Stimulated activated CD4-positive, alpha-beta T cell treated with anti-CD3 and anti-CD28 coated beads, Interleukin-1b, Interleukin-23, amount 100 ng/mL, for 48 hours (primary cell): ENCODE measurements at regions not wholly inside any gene's neighbourhood (a gene's known extent, or its start where the extent isn't known, plus 50 kb on each side); places are given as distances from the start of the nearest gene placed in this dataset.
"Not testable (repeated sequence)": the region's sequence is repeated elsewhere in the genome, so short reads cannot be mapped to it uniquely, and the experiment has no call there.

Experiments
- DNase-seq: peaks from one replicate; pipeline ENCODE4 v3.0.0-alpha.2; 2020

GRCh38 chr4:13990596-13991589 is 363.4 kb upstream of the BOD1L1 start:
- no peak for DNase-seq

- DNase-seq: no peak
These were observed 364.5 kb upstream of the BOD1L1 start for GRCh38 chr4:13992041-13992440.

GRCh38 chr4:13992975-13993520 is 365.5 kb upstream of the BOD1L1 start:
- no peak for DNase-seq

DNA sequence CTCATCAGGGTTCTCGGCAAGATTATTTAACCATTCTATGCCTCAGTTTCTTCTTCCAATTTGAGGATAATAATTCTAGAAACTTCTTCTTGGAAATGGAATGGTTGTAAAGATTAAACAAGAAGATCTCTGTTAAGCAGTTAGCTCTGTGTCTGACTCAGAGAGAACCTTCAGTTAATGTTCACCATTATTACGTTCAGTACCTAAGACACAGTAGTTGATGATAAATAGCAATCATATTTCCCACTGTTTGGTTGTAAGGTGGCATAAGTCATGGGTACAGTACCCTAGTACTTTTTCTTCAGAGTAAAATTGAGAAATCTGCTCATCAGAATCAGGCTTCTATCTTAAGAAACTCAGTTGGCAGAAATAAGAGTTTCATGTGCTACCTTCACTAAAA is 366.5 kb upstream of the BOD1L1 start:
- no peak for DNase-seq

DNA sequence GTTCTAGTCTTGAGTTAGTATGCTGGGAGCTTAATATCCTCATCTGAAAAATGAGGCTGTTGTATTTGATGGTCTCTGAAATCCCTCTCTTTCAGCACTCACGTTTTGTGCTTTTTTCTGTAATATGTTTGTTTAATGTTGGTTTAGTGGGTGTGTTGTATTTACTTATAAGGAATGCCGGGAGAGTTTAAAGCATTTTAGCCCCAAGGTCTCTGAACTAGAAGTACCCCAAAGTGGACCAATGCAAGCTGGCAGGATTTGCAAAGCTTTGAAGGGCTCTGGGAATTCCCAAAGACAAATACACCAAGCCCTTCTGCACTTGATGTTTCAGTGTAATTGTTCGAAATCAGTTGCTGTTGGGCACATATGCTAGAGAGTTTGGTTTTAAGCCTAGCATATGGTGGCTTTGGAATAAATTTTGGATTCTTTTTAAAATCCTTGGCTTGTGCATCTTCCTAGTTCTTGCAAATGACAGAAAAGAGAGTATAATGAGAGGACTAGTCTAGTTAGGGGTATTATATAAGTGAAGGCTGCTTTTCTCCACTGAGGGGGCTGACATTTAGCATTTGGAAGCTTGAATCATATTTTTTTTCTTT is 371.4 kb upstream of the BOD1L1 start:
- no peak for DNase-seq

DNA sequence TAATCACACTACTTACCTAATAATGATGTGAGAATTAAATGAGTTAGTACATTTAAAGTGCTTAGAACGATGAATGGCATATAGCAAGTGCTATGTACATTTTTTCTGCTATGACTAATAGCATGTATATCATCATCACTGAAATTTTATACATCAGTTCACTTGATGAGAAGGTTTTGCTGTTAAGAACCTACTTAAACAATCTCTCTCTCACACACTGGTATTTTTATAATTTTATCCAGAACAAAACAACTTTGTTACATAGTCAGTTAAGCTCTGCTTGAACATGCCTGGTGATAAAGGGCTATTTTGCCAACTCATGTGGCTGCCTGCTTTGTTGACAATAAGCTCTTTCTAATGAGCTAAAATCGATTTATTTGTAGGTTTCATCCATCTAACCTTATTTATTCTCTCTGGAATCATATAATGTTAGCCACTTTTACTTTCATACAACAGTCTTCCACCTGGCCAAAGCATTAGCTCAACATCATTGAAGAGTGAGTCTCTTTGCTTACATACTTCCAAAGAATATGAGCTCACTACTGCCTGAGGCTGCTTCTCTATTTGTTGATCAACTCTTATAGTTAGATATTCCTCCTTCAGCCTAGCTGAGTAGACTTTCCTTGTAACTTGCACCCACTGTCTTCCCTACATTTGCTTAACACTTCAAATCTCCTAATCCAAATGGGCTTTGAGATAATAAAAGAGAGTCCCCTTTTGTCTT is 372.7 kb upstream of the BOD1L1 start:
- no peak for DNase-seq

GRCh38 chr4:14002331-14002730 is 374.8 kb upstream of the BOD1L1 start:
- not testable (repeated sequence) for DNase-seq

- no peak for DNase-seq
These were observed 381.0 kb upstream of the BOD1L1 start for GRCh38 chr4:14008494-14008893.

DNA sequence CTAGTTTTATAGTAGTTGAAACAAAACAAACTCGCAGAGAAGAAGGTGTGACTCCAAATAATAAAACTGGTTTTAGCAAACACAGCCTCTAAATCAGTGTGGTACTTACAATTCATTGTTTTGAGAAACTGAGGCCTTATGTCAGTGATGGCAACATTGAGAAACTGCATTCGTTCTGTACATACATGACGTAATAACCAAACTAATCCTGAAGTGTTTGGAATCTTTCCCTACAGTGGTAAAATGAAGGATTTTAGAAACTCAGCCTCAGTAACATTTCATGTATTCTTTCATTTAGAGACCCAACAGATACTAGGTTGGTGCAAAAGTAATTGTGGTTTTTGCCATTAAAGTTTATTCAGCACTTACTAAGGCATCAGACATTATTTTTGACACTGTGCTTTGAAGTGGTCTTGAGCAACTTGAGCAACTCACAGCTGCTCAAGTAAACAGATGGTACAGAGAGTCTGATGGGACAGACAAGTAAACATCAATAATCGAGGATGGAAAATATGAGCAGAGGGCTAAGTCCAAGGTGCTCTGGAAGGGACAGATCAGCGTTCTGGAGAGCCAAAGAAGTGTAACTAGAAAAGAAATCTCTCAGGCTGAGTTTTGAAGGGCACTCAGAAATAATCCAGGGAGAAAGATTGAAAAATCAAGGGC is 390.8 kb upstream of the BOD1L1 start:
- DNase-seq: no peak

GRCh38 chr4:14022456-14022855 is 394.9 kb upstream of the BOD1L1 start:
- DNase-seq: no peak

DNA sequence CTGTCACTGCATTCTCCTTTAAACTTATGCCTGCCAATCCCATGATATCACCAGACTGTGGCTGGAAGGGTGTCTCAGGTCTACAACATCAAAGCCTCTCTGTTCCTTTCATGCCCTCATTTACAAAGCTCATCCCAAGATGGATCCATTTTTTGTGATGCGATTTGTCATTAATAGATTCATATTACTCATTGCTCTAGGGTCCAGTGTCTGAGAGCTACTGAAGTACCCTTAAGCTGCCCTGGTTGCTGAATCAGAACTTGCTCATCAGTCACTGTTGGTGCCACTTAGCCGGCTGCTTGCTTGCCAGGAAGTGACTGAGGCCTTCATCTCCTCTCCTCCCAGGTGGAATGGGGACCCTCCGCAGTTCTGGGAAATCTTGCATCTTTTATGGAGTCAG is 395.5 kb upstream of the BOD1L1 start:
- no peak for DNase-seq

- no peak for DNase-seq
These were observed 396.4 kb upstream of the BOD1L1 start for GRCh38 chr4:14023896-14024295.

DNA sequence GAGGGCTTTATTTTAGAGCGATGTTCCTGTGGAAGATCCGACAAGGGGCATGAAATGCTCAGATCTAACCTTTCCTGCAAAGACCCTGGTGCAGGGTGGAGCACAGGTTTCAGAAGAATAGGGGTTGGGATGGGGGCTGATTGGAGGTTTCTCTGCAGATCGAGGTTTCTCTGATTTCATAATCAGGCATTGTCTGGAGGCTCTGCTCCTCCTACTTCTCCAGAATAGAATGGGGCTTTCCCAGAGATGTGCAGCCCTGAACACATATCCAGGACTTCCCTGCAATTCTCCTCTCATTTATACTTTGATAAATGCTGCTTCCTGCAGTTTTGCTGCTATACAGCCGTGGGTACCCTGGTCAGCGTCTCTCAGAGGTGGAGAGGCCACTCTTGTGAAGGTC is 397.6 kb upstream of the BOD1L1 start:
- no peak for DNase-seq

DNA sequence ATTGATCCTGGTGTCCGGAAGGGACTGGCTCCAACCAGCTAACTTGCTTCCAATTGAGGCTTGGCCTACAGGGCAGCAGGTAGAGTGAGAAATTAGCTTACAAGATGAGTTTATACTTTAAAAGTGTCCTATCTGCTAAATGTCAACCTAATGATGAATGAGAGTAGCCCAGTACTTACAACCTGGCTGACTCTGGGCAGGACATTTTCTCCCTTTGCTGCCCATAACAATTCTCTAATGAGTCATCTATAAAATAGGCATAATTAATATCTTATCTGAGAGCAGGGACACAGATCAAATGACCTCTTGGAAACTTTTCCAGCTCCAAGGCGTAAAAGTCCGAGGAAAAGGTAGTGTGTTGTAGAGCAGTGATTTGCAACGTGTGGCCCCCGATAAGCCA is 398.4 kb upstream of the BOD1L1 start:
- DNase-seq: no peak

- no peak for DNase-seq
These were observed 401.3 kb upstream of the BOD1L1 start for GRCh38 chr4:14028862-14029261.

DNA sequence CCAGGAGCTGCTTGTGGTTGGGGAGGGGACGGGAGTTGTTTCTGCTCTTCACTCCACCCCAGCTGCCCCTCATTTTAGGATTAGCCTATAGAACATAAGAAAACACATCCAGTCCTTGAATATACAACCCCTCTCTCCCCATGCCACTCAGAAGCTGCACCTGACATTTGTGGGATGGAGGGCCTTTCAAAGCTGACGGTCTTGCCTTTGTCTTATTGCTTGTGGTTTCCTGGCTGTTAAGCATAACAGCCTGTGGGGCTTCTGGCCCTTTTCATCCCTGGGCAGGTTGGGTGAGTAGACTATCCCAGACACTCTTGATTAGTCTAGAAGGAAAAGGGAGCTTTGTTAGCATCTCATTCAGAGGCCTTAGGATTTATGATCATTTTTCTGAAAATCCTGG is 407.6 kb upstream of the BOD1L1 start:
- no peak for DNase-seq

DNA sequence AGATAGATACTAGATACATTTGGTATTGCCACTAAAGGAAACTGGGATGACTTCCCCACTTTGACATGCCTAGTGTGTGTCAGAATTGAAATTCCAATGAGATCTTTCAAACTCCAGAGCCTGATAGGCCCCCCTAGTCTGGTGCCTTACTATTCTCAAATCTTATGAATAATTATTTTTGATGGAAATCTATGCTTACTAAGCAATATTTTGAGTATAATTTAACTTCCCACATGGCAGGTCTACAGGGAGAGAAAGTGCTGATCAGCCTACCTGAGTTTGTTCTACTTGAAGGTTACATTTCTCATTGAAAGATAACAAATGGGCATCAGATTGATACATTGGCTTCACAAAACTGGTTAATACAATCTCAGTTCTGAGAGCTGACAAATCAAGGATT is 415.7 kb upstream of the BOD1L1 start:
- DNase-seq: no peak

DNA sequence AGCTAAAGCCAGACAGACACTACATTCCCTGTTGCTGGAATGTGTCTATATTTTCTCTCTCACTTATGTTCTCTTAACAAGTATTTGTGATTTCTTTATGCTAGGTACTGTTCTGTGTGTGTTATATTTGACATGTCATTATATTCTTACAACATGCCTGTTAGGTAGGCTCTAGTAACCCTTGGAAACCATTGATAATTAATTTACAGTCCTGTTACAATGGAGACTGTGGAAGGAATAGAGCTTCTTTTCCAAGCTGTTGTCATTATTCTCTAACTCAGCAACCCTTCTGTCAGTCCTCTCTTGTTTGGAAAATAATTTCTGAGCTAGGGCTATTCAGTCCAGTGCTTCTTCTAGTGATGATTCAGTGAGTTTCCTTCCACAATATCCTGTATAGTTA is 419.1 kb upstream of the BOD1L1 start:
- no peak for DNase-seq

DNA sequence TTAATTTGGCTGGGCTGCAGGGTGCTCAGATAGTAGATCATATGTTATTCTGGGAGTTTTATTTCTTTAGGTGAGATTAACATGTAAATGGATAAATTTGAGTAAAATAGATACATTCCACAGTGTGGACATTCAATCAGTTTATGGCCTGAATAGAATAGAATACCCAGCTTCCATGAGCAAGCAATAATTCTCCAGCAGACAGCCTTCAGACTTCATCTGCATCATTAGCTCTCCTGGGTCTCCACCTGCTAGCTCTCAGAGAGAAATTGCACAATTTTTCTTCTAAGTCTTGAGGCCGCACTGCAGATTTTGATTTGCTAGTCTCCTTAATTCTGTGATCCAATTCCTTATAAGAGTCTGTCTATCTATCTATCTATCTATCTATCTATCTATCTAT is 420.3 kb upstream of the BOD1L1 start:
- DNase-seq: no peak

DNA sequence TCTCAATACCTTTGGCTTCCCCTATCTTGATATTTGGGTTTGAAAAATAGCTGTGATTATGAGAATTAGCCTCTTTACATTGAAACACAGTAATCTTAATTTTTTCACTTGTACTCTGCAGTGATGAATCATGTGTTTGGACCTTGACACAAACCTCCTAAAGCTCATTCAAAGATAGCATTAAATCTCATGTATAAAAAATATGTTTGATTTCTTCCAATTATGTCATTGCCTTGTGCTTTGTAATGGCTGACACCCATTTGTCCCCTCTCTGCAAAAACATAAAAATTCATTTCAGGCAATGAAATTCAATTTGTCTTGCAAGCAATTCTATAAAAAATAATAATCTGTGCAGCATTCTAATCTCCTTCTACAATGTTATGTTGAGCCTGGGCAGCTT is 422.4 kb upstream of the BOD1L1 start:
- DNase-seq: no peak

DNA sequence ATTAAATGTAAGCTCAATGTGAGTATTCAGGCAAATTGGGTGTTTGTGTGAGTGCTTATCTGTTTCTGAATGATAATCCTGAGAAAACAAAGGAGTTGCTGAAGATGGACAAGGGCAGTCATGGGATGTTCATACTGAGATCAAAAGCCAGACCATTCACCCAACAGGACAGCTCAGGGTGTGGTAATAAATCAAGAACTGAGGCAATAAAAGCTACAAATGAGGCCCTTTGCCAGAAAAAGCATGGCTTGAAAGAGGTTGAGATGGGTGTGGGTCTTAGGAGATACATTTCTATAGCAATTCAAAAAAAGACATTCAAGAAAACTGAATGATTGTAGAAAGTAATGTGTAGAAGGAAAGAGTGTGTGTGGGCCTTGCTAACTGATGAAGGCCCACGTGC is 425.8 kb upstream of the BOD1L1 start:
- no peak for DNase-seq

DNA sequence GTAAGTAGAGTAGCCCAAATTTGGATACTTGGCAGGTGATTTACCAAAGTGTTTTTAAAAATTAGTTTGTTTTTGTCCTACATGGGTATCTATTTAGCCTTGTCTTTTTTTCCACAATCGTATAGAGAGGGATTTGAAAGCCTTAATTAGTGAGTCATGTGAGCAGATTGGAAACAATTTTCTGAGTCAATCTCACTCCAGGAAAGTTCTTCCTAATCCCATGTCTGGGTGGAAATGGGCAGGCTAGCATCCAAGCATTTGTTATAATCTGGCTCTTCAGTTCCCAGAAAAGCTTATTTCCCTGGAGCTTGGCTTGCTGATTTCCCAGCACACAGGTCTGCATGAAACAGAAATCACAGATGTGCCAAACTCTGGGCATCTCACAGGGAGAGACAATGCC is 426.9 kb upstream of the BOD1L1 start:
- DNase-seq: no peak

DNA sequence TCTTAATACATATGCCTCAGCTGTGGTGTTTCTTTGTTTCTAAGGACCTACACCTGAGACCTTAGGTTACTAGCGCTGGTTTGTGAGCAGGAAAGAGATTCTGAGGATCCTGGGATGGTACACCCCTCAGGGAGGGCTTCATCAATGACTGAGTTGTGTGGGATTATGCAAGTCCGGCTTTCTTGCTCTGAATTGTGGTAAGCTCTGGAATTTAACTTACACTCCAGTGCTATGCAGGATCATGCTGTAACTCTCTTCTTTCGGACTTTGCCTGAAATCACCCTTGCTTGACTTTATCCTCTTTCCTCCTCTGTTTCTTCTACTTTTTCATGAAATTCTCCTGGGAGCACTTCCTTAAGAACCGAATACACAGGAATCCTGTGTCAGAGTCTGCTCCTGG is 431.5 kb upstream of the BOD1L1 start:
- no peak for DNase-seq
